NCI-H1930 (cell line): ENCODE measurements at regions not wholly inside any gene's neighbourhood (a gene's known extent, or its start where the extent isn't known, plus 50 kb on each side); places are given as distances from the start of the nearest gene placed in this dataset.
"Not testable (repeated sequence)": the region's sequence is repeated elsewhere in the genome, so short reads cannot be mapped to it uniquely, and the experiment has no call there.

Experiments
- DNase-seq, 2 experiments: peaks; one replicate each; lab custom pipeline; 2025; lab: John Stamatoyannopoulos, UW

- no peak for DNase-seq
Measured at GRCh38 chr19:28386470-28386869, 826.5 kb downstream of the UQCRFS1 start.

- DNase-seq: no peak
Measured at GRCh38 chr19:28386066-28386465, 826.9 kb downstream of the UQCRFS1 start.

GRCh38 chr19:28377077-28377476 is 835.9 kb downstream of the UQCRFS1 start:
- no peak for DNase-seq

- no peak for DNase-seq
Measured at GRCh38 chr19:28374971-28375370, 838.0 kb downstream of the UQCRFS1 start.

- DNase-seq: no peak
Measured at GRCh38 chr19:28372576-28373247, 840.2 kb downstream of the UQCRFS1 start.

GRCh38 chr19:28367146-28367545 is 845.8 kb downstream of the UQCRFS1 start:
- no peak for DNase-seq

GRCh38 chr19:28363254-28363653 is 849.7 kb downstream of the UQCRFS1 start:
- DNase-seq: no peak

- DNase-seq: no peak
Measured at GRCh38 chr19:28359431-28360414, 853.2 kb downstream of the UQCRFS1 start.

GRCh38 chr19:28358633-28359032 is 854.3 kb downstream of the UQCRFS1 start:
- DNase-seq: no peak

- DNase-seq: no peak
Measured at GRCh38 chr19:28351761-28352160, 861.2 kb downstream of the UQCRFS1 start.

GRCh38 chr19:28351321-28351720 is 861.6 kb downstream of the UQCRFS1 start:
- not testable (repeated sequence) for DNase-seq

GRCh38 chr19:28350673-28351072 is 862.3 kb downstream of the UQCRFS1 start:
- no peak for DNase-seq

- no peak for DNase-seq
Measured at GRCh38 chr19:28350037-28350436, 862.9 kb downstream of the UQCRFS1 start.

- no peak for DNase-seq
Measured at GRCh38 chr19:28349604-28350003, 863.3 kb downstream of the UQCRFS1 start.

GRCh38 chr19:28345811-28346210 is 867.1 kb downstream of the UQCRFS1 start:
- DNase-seq: no peak

GRCh38 chr19:28341810-28342350 is 871.1 kb downstream of the UQCRFS1 start:
- DNase-seq: no peak

GRCh38 chr19:28334419-28334818 is 878.5 kb downstream of the UQCRFS1 start:
- no peak for DNase-seq

GRCh38 chr19:28333909-28334308 is 879.0 kb downstream of the UQCRFS1 start:
- DNase-seq: no peak

GRCh38 chr19:28332886-28333285 is 880.1 kb downstream of the UQCRFS1 start:
- no peak for DNase-seq

GRCh38 chr19:28332351-28332750 is 880.6 kb downstream of the UQCRFS1 start:
- no peak for DNase-seq

- no peak for DNase-seq
Measured at GRCh38 chr19:28331596-28331995, 881.4 kb downstream of the UQCRFS1 start.

GRCh38 chr19:28330831-28331230 is 882.1 kb downstream of the UQCRFS1 start:
- no peak for DNase-seq

GRCh38 chr19:28329429-28329828 is 883.5 kb downstream of the UQCRFS1 start:
- DNase-seq: no peak
